Neural progenitor cell (in vitro differentiated cells): ENCODE measurements at regions not wholly inside any gene's neighbourhood (a gene's known extent, or its start where the extent isn't known, plus 50 kb on each side); places are given as distances from the start of the nearest gene placed in this dataset.

ENCODE experiments used
- DNase-seq: peaks from one replicate; pipeline ENCODE4 v3.0.0-alpha.2; 2016; ENCODE audit warnings: low spot score
- H2AFZ ChIP-seq: fragments of 200-600 bp; sonication (generic); replicated peaks from 2 replicates; pipeline ENCODE4 v1.6.1; 2016; ENCODE audit warnings: antibody characterized with exemption
- H3F3A ChIP-seq: fragments of 200-600 bp; sonication (generic); 2 replicates; pipeline ENCODE4 v1.6.1; 2016; ENCODE audit warnings: antibody characterized with exemption, low read depth
- H3K27ac ChIP-seq: fragments of 200-600 bp; sonication (generic); 2 replicates; pipeline ENCODE4 v1.5.1; 2016; ENCODE audit warnings: mild to moderate bottlenecking
- H3K27me3 ChIP-seq: fragments of 200-600 bp; sonication (generic); 2 replicates; pipeline ENCODE4 v1.6.1; 2016; ENCODE audit warnings: mild to moderate bottlenecking, moderate library complexity
- H3K36me3 ChIP-seq: fragments of 200-600 bp; sonication (generic); 2 replicates; pipeline ENCODE4 v1.5.1; 2016
- H3K4me1 ChIP-seq: fragments of 200-600 bp; sonication (generic); 2 replicates; pipeline ENCODE4 v1.6.1; 2016; ENCODE audit warnings: mixed run types
- H3K4me2 ChIP-seq: fragments of 200-600 bp; sonication (generic); 2 replicates; pipeline ENCODE4 v1.6.1; 2016
- H3K4me3 ChIP-seq: fragments of 200-600 bp; sonication (generic); 2 replicates; pipeline ENCODE4 v1.5.1; 2016
- H3K79me2 ChIP-seq: fragments of 200-600 bp; sonication (generic); 2 replicates; pipeline ENCODE4 v1.6.1; 2016; ENCODE audit warnings: low read depth
- H3K9ac ChIP-seq: fragments of 200-600 bp; sonication (generic); 2 replicates; pipeline ENCODE4 v1.6.1; 2016
- H3K9me3 ChIP-seq: fragments of 200-600 bp; sonication (generic); 2 replicates; pipeline ENCODE4 v1.5.1; 2016; ENCODE audit warnings: low read depth
- H4K20me1 ChIP-seq: fragments of 200-600 bp; sonication (generic); 2 replicates; pipeline ENCODE4 v1.6.1; 2016; ENCODE audit warnings: low read depth
- H3K27ac Mint-ChIP-seq: 3 replicates; pipeline ENCODE4 v1.8.0; 2021; ENCODE audit warnings: mixed read lengths
- H3K27me3 Mint-ChIP-seq: 2 replicates; pipeline ENCODE4 v1.8.0; 2022; ENCODE audit warnings: low read depth, mild to moderate bottlenecking, inconsistent platforms, moderate library complexity, mixed read lengths; ENCODE audit not compliant: insufficient read depth
- H3K36me3 Mint-ChIP-seq: 3 replicates; pipeline ENCODE4 v1.8.0; 2021; ENCODE audit warnings: mixed read lengths
- H3K4me1 Mint-ChIP-seq: 3 replicates; pipeline ENCODE4 v1.8.0; 2021; ENCODE audit warnings: mixed read lengths
- H3K4me3 Mint-ChIP-seq: 3 replicates; pipeline ENCODE4 v1.8.0; 2021; ENCODE audit warnings: mild to moderate bottlenecking, moderate library complexity, mixed read lengths
- H3K9me3 Mint-ChIP-seq: 3 replicates; pipeline ENCODE4 v1.8.0; 2020; ENCODE audit warnings: mixed read lengths
- EZH2 ChIP-seq: fragments of 200-600 bp; sonication (generic); IDR thresholded peaks from 2 replicates; pipeline ENCODE4 v1.6.1; 2017; ENCODE audit warnings: antibody characterized with exemption, mild to moderate bottlenecking, moderate library complexity
- EZH2phosphoT487 ChIP-seq: fragments of 200-600 bp; sonication (generic); IDR thresholded peaks from 2 replicates; pipeline ENCODE4 v1.6.1; 2017; ENCODE audit warnings: antibody characterized with exemption
- TF ChIP-seq, protein P1 (sequence below): fragments of 200-600 bp; sonication (generic); IDR thresholded peaks from 2 replicates; pipeline ENCODE4 v1.5.1; 2017; ENCODE audit warnings: antibody characterized with exemption, mild to moderate bottlenecking

DNA sequence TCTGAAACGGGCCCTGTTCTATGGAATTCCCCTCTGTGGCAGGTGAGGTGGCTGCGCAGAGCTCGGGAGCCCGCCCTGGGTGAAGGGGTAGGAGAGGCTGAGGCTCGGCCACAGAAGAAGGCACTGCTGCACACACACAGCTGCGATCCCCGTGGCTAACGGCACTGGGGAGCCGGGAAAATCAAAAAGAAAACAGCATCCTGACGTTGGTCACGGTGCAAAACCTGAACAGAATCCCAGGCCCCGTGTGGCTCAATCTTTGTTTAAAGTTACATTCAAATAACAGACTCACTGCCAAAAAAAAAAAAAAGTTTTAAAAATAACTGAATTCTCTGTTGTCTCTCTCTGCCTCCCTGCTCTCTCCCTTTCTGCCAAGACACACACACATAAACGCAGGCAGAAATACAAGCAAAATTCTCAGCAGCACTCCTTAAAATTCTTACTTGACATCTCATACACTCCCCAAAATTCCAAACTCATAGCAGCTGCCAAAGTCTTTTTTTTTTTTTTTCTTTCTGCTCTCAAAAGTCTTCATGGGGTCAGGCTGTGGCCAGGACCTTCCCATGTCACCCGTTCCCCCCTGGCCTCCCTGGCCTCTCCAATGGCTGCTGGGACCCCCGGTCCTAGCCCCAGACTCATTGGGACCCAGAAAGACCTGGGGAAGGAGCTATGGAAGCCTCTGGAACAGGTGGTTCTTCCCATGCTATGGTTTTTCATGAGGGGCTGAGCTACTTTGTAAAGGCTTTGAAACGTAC, 248.8 kb downstream of the TTLL2 start:
- Histone ChIP-seq H3K4me3 (no peak overlapping the region), H3K36me3 (no peaks in the 10 kb centered on the region), H3K27me3 (no peaks in the 10 kb centered on the region), H4K20me1 (no peaks in the 10 kb centered on the region), H3K79me2 (no peaks in the 10 kb centered on the region), H3K9ac (no peak overlapping the region), H3K9me3 (no peaks in the 10 kb centered on the region), H3K27ac (no peak overlapping the region), H2AFZ (peak overlapping the region; percentile 51), H3F3A (no peaks in the 10 kb centered on the region), H3K4me1 (peaks cover 4% of the 10 kb centered on the region), H3K4me2 (no peak overlapping the region)
- Mint-ChIP-seq H3K4me3 (no peak overlapping the region), H3K4me1 (peaks cover 70% of the 10 kb centered on the region), H3K27ac (peak overlapping the region; percentile 57), H3K27me3 (peaks cover 15% of the 10 kb centered on the region), H3K9me3 (peaks cover 12% of the 10 kb centered on the region), H3K36me3 (peaks cover 2% of the 10 kb centered on the region)
- no peak for DNase-seq
- TF ChIP-seq EZH2 = no peak
- TF ChIP-seq EZH2phosphoT487 = no peak
- TF ChIP-seq, protein P1, sequence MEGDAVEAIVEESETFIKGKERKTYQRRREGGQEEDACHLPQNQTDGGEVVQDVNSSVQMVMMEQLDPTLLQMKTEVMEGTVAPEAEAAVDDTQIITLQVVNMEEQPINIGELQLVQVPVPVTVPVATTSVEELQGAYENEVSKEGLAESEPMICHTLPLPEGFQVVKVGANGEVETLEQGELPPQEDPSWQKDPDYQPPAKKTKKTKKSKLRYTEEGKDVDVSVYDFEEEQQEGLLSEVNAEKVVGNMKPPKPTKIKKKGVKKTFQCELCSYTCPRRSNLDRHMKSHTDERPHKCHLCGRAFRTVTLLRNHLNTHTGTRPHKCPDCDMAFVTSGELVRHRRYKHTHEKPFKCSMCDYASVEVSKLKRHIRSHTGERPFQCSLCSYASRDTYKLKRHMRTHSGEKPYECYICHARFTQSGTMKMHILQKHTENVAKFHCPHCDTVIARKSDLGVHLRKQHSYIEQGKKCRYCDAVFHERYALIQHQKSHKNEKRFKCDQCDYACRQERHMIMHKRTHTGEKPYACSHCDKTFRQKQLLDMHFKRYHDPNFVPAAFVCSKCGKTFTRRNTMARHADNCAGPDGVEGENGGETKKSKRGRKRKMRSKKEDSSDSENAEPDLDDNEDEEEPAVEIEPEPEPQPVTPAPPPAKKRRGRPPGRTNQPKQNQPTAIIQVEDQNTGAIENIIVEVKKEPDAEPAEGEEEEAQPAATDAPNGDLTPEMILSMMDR = no peak

DNA sequence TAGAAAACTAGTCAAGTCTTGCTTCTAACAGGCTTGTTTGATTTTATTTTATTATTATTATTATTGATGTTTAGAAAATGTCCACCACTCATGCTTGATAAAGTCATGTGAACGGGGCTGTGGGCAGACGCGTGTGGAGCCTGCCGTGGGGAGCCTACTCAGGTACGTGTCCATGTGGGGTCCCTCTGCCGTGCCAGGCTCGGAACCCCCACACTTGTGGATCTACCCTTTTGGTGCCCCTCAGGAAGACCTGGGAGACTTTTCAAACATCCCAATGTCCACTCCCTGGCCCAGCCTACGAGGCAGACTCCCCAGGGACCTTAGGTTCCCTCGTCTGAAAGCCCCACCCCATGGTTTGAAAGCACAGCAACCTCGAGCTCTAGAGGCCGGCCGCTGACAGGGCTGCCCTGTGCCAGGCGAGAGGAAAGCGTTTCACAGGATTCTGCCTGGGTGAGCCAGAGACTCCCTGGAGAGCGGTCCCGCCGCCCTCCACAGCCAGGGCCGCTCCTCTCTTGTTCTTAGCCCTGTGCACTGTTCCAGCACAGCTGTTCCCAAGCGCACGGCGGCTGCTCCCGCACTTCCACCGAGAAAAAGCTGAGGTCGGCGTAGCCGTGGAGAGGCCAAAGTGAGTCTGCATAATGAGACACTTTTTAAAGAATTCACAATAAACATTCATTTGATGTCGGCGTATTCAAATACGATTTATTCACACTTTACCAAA, 249.7 kb downstream of the TTLL2 start:
- no peak for TF ChIP-seq EZH2phosphoT487
- TF ChIP-seq, protein P1 = no peak
- TF ChIP-seq EZH2 = no peak
- Mint-ChIP-seq H3K9me3 (peaks cover 9% of the 10 kb centered on the region), H3K36me3 (peaks cover 2% of the 10 kb centered on the region), H3K4me3 (no peak overlapping the region), H3K27me3 (peaks cover 13% of the 10 kb centered on the region), H3K4me1 (peaks cover 69% of the 10 kb centered on the region), H3K27ac (peak overlapping the region; percentile 88)
- Histone ChIP-seq H3K9ac (no peak overlapping the region), H3K9me3 (no peaks in the 10 kb centered on the region), H3K4me2 (no peak overlapping the region), H3F3A (no peaks in the 10 kb centered on the region), H3K4me3 (no peak overlapping the region), H4K20me1 (no peaks in the 10 kb centered on the region), H3K36me3 (no peaks in the 10 kb centered on the region), H3K79me2 (no peaks in the 10 kb centered on the region), H2AFZ (no peak overlapping the region), H3K27me3 (no peaks in the 10 kb centered on the region), H3K4me1 (peaks cover 4% of the 10 kb centered on the region), H3K27ac (no peak overlapping the region)
- no peak for DNase-seq

DNA sequence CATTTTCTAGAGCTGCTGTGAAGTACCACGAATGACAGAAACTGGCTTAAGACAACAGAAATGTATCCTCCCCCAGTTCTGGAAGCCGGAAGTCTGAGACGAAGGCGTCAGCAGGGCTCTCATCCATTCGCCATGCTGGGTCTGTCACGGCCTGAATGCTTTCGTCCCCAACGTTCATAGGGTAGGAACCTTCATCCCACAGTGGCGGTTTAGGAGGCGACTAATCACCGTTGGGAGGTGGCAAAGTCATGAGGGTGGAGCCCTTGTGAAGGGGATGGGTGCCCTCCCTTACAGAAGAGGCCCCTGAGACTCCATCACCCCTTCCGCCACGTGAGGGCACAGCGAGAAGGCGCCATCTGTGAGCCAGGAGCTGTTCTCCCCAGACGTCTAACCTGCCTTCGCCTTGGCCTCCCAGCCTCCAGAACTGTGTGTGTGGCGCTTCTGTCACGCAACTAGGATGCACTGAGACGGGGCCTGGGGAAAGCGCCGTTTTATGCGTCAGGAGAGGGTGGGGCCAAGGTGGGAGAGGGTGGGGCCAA, 250.3 kb downstream of the TTLL2 start:
- no peak overlapping the region for H2AFZ ChIP-seq
- no peaks in the 10 kb centered on the region for H3K36me3 ChIP-seq
- H4K20me1 ChIP-seq = no peaks in the 10 kb centered on the region
- H3K27ac ChIP-seq = no peak overlapping the region
- Mint-ChIP-seq H3K4me1 (peaks cover 70% of the 10 kb centered on the region), H3K27me3 (peaks cover 13% of the 10 kb centered on the region), H3K9me3 (peaks cover 8% of the 10 kb centered on the region), H3K36me3 (peaks cover 2% of the 10 kb centered on the region), H3K27ac (peak overlapping the region; percentile 88), H3K4me3 (no peak overlapping the region)
- H3F3A ChIP-seq = no peaks in the 10 kb centered on the region
- H3K27me3 ChIP-seq = no peaks in the 10 kb centered on the region
- no peak for DNase-seq
- H3K4me1 ChIP-seq = peaks cover 4% of the 10 kb centered on the region
- no peaks in the 10 kb centered on the region for H3K79me2 ChIP-seq
- H3K4me3 ChIP-seq = no peak overlapping the region
- H3K9me3 ChIP-seq = no peaks in the 10 kb centered on the region
- H3K4me2 ChIP-seq = no peak overlapping the region
- H3K9ac ChIP-seq = no peak overlapping the region
- TF ChIP-seq EZH2 (no peak), EZH2phosphoT487 (no peak)
- TF ChIP-seq, protein P1 = no peak
